H1 (cell line): ENCODE measurements at regions not wholly inside any gene's neighbourhood (a gene's known extent, or its start where the extent isn't known, plus 50 kb on each side); places are given as distances from the start of the nearest gene placed in this dataset.

ENCODE experiments used
- CTCF ChIA-PET: fragments of 300-600 bp; sonication (Branson Sonifier 250); formaldehyde crosslinking; loops from one replicate; lab custom pipeline; 2021; ENCODE audit not compliant: partially characterized antibody; lab: Charles Lee
- POLR2A ChIA-PET: fragments of 300-600 bp; sonication (Branson Sonifier 250); formaldehyde crosslinking; loops from one replicate; lab custom pipeline; 2021; ENCODE audit warnings: inconsistent platforms; ENCODE audit not compliant: partially characterized antibody; lab: Charles Lee
- DNase-seq, 2 experiments: peaks; one replicate each; pipeline versions ENCODE4 v3.0.0 to v3.0.0-alpha.2; 2010 to 2022; ENCODE audit warnings: low spot score in 2 of 2, low read depth in 1 of 2, mixed read lengths in 1 of 2
- FAIRE-seq: peaks from 2 replicates; lab custom pipeline; 2011; peaks lifted over from hg19 to GRCh38; lab: Jason Lieb, UNC
- H2AFZ ChIP-seq: 2 replicates; pipeline ENCODE4 v1.8.1; 2012; ENCODE audit warnings: low read length, inconsistent platforms
- H2AK5ac ChIP-seq: 2 replicates; pipeline ENCODE4 v1.6.1; 2013; ENCODE audit warnings: low read depth, low read length
- H2BK120ac ChIP-seq: replicated peaks from 2 replicates; pipeline ENCODE3; 2013; ENCODE audit warnings: low read depth, low read length, inconsistent platforms
- H2BK12ac ChIP-seq: 2 replicates; pipeline ENCODE4 v1.6.1; 2013; ENCODE audit warnings: low read depth, low read length
- H2BK15ac ChIP-seq: 2 replicates; pipeline ENCODE4 v1.6.1; 2013; ENCODE audit warnings: low read length
- H2BK20ac ChIP-seq: 2 replicates; pipeline ENCODE4 v1.6.1; 2013; ENCODE audit warnings: low read length
- H2BK5ac ChIP-seq: 2 replicates; pipeline ENCODE4 v1.6.1; 2013; ENCODE audit warnings: low read depth, low read length
- H3K14ac ChIP-seq: 2 replicates; pipeline ENCODE4 v1.6.1; 2013; ENCODE audit warnings: inconsistent platforms; ENCODE audit not compliant: insufficient read length
- H3K18ac ChIP-seq: 2 replicates; pipeline ENCODE4 v1.6.1; 2013; ENCODE audit warnings: low read length; ENCODE audit errors: extremely low read depth
- H3K23ac ChIP-seq: 2 replicates; pipeline ENCODE4 v1.6.1; 2013; ENCODE audit warnings: inconsistent platforms; ENCODE audit not compliant: insufficient read length
- H3K23me2 ChIP-seq: 2 replicates; pipeline ENCODE4 v1.6.1; 2013; ENCODE audit warnings: low read depth, low read length
- H3K27ac ChIP-seq: 2 replicates; pipeline ENCODE4 v1.6.1; 2011; ENCODE audit warnings: low read depth, low read length, inconsistent platforms
- H3K27me3 ChIP-seq, 4 experiments: replicated peaks in 1 of 4; 1 replicate in 1 of 4; 2 replicates in 3 of 4; pipeline versions ENCODE4 v1.6.1 to v1.8.1; 2011 to 2013; ENCODE audit warnings: low read length in 3 of 4, mild to moderate bottlenecking in 3 of 4, inconsistent platforms in 2 of 4, mixed read lengths in 2 of 4, moderate library complexity in 1 of 4; ENCODE audit not compliant: control insufficient read depth in 3 of 4, insufficient read depth in 3 of 4; ENCODE audit errors: extremely low read depth in 1 of 4
- H3K36me3 ChIP-seq, 4 experiments: 2 replicates each; pipeline versions ENCODE4 v1.6.1 to v1.8.1; 2011 to 2013; ENCODE audit warnings: mild to moderate bottlenecking in 4 of 4, low read length in 3 of 4, moderate library complexity in 2 of 4, control low read depth in 1 of 4, inconsistent platforms in 1 of 4; ENCODE audit not compliant: insufficient read depth in 4 of 4, control insufficient read depth in 2 of 4
- H3K4ac ChIP-seq: replicated peaks from 2 replicates; pipeline ENCODE3; 2013; ENCODE audit warnings: low read length, low read depth, mixed read lengths, inconsistent platforms; ENCODE audit not compliant: insufficient read length
- H3K4me1 ChIP-seq, 4 experiments: replicated peaks in 1 of 4; 1 replicate in 1 of 4; 2 replicates in 3 of 4; pipeline versions ENCODE4 v1.6.1 to v1.8.1; 2011 to 2013; ENCODE audit warnings: low read length in 3 of 4, inconsistent platforms in 2 of 4, mixed read lengths in 1 of 4; ENCODE audit not compliant: insufficient read depth in 4 of 4, control insufficient read depth in 3 of 4
- H3K4me2 ChIP-seq, 2 experiments: 2 replicates each; pipeline versions ENCODE4 v1.6.1 to v1.8.1; 2011 to 2013; ENCODE audit warnings: low read depth in 2 of 2, low read length in 2 of 2, control low read depth in 1 of 2, inconsistent platforms in 1 of 2, mild to moderate bottlenecking in 1 of 2; ENCODE audit not compliant: insufficient read depth in 1 of 2
- H3K4me3 ChIP-seq, 4 experiments: fragments of 200-600, 300-600 bp in 1 of 4; sonication (generic), shearing (Covaris generic), sonication (Bioruptor Twin) in 1 of 4; 2 replicates each; pipeline versions ENCODE4 v1.5.1 to v1.8.1; 2011 to 2016; ENCODE audit warnings: low read length in 4 of 4, low read depth in 3 of 4, control low read depth in 2 of 4, inconsistent platforms in 2 of 4, mild to moderate bottlenecking in 2 of 4, mixed read lengths in 1 of 4, moderate library complexity in 1 of 4; ENCODE audit not compliant: insufficient read depth in 2 of 4; ENCODE audit errors: extremely low read depth in 1 of 4
- H3K56ac ChIP-seq: replicated peaks from 2 replicates; pipeline ENCODE3; 2013; ENCODE audit warnings: low read depth, mild to moderate bottlenecking, mixed read lengths, low read length, inconsistent platforms; ENCODE audit not compliant: insufficient read length
- H3K79me1 ChIP-seq: 2 replicates; pipeline ENCODE4 v1.6.1; 2013; ENCODE audit warnings: low read depth, low read length, control low read depth
- H3K79me2 ChIP-seq, 2 experiments: 2 replicates each; pipeline versions ENCODE4 v1.6.1 to v1.8.1; 2012 to 2013; ENCODE audit warnings: low read length in 2 of 2, mild to moderate bottlenecking in 2 of 2, inconsistent platforms in 1 of 2; ENCODE audit not compliant: insufficient read depth in 2 of 2, control insufficient read depth in 1 of 2
- H3K9ac ChIP-seq, 4 experiments: replicated peaks in 1 of 4; 1 replicate in 1 of 4; 2 replicates in 3 of 4; pipeline versions ENCODE4 v1.6.1 to v1.8.1; 2011 to 2013; ENCODE audit warnings: low read depth in 3 of 4, low read length in 3 of 4, control low read depth in 2 of 4, mild to moderate bottlenecking in 2 of 4, moderate library complexity in 2 of 4, inconsistent platforms in 1 of 4; ENCODE audit errors: extremely low read depth in 1 of 4
- H3K9me3 ChIP-seq, 2 experiments: 2 replicates each; pipeline versions ENCODE4 v1.6.1 to v1.8.1; 2012 to 2013; ENCODE audit warnings: mild to moderate bottlenecking in 2 of 2, moderate library complexity in 2 of 2, control low read depth in 1 of 2, inconsistent platforms in 1 of 2, low read depth in 1 of 2, low read length in 1 of 2, mixed read lengths in 1 of 2; ENCODE audit not compliant: insufficient read depth in 2 of 2
- H4K20me1 ChIP-seq, 2 experiments: replicated peaks in 1 of 2; 2 replicates each; pipeline versions ENCODE3 to v1.8.1; 2011 to 2013; ENCODE audit warnings: inconsistent platforms in 2 of 2, low read length in 2 of 2, mild to moderate bottlenecking in 1 of 2; ENCODE audit not compliant: insufficient read depth in 2 of 2, control insufficient read depth in 1 of 2
- H4K5ac ChIP-seq: 2 replicates; pipeline ENCODE4 v1.6.1; 2013; ENCODE audit warnings: low read length, low read depth, mixed read lengths, inconsistent platforms; ENCODE audit not compliant: insufficient read length
- H4K8ac ChIP-seq: 2 replicates; pipeline ENCODE4 v1.8.0; 2013; ENCODE audit warnings: mild to moderate bottlenecking, moderate library complexity, low read length, inconsistent platforms; ENCODE audit not compliant: insufficient read depth; ENCODE audit errors: extremely low read depth
- H4K91ac ChIP-seq: replicated peaks from 2 replicates; pipeline ENCODE3; 2013; ENCODE audit warnings: low read length, mixed read lengths, inconsistent platforms; ENCODE audit not compliant: insufficient read length
- ATF2 ChIP-seq: IDR thresholded peaks from 2 replicates; pipeline ENCODE4 v1.6.1; 2012; ENCODE audit warnings: low read length, inconsistent platforms
- JUND ChIP-seq: IDR thresholded peaks from 2 replicates; pipeline ENCODE4 v1.6.1; 2011; ENCODE audit warnings: mild to moderate bottlenecking, improper control_type of control experiment, low read length
- NANOG ChIP-seq: IDR thresholded peaks from 2 replicates; pipeline ENCODE4 v1.6.1; 2011; ENCODE audit warnings: low read length, low read depth, mild to moderate bottlenecking, inconsistent platforms; ENCODE audit not compliant: insufficient read depth, poor library complexity, severe bottlenecking
- PHF8 ChIP-seq: fragments of 200-600 bp; sonication (generic); conservative IDR thresholded peaks from 2 replicates; pipeline ENCODE4 v1.7.1; 2012; ENCODE audit warnings: low read depth, mild to moderate bottlenecking, inconsistent platforms, low read length, moderate library complexity
- POLR2A ChIP-seq, 2 experiments: IDR thresholded peaks; 1 replicate in 1 of 2; 2 replicates in 1 of 2; pipeline ENCODE4 v1.6.1; 2011; ENCODE audit warnings: low read depth in 2 of 2, low read length in 2 of 2, mild to moderate bottlenecking in 2 of 2; ENCODE audit errors: control extremely low read depth in 1 of 2
- RNF2 ChIP-seq: fragments of 200-900, 300-1000 bp; sonication (generic); IDR thresholded peaks from 2 replicates; pipeline ENCODE4 v1.7.1; 2016; ENCODE audit warnings: borderline replicate concordance, low read depth, mild to moderate bottlenecking, antibody characterized with exemption, low read length; ENCODE audit not compliant: poor library complexity, severe bottlenecking; ENCODE audit errors: missing control alignments
- SIN3A ChIP-seq, 2 experiments: IDR thresholded peaks in 1 of 2; conservative IDR thresholded peaks in 1 of 2; 2 replicates each; pipeline ENCODE4 v1.6.1; 2011 to 2012; ENCODE audit warnings: low read length in 2 of 2, improper control_type of control experiment in 1 of 2, low read depth in 1 of 2, mild to moderate bottlenecking in 1 of 2
- SIX5 ChIP-seq: IDR thresholded peaks from 2 replicates; pipeline ENCODE4 v1.6.1; 2011; ENCODE audit warnings: mild to moderate bottlenecking, low read depth, low read length
- SP1 ChIP-seq: IDR thresholded peaks from 2 replicates; pipeline ENCODE4 v1.6.1; 2011; ENCODE audit warnings: low read depth, low read length
- SUZ12 ChIP-seq: fragments of 200-600 bp; sonication (generic); IDR thresholded peaks from 2 replicates; pipeline ENCODE4 v1.6.1; 2012; ENCODE audit warnings: mild to moderate bottlenecking, inconsistent platforms, low read length, moderate library complexity, mixed read lengths
- YY1 ChIP-seq: IDR thresholded peaks from 2 replicates; pipeline ENCODE4 v1.6.1; 2011; ENCODE audit warnings: low read depth, mild to moderate bottlenecking, low read length
- WGBS, 2 experiments: shearing (Covaris generic) in 1 of 2; methylation state at CpG; one replicate each; pipeline versions ENCODE4 v1.1.6 to v1.1.7; 2013 to 2015; ENCODE audit warnings: low lambda C conversion rate in 2 of 2, mixed read lengths in 2 of 2, inconsistent platforms in 1 of 2, low coverage in 1 of 2, missing lambda C conversion rate in 1 of 2; ENCODE audit not compliant: insufficient replicate concordance in 2 of 2, insufficient coverage in 1 of 2, insufficient read length in 1 of 2; ENCODE audit errors: extremely low coverage in 1 of 2, missing lambda C conversion rate in 1 of 2; 5-methylcytosine and 5-hydroxymethylcytosine counted together

GRCh38 chr2:67879586-67880290 lies 183.1 kb downstream of the C1D start:
- Histone ChIP-seq H2BK15ac (no peak overlapping the region), H3K4me3 (no peak overlapping the region), H2BK120ac (no peak overlapping the region), H3K4me2 (no peak overlapping the region), H3K23ac (no peak overlapping the region), H3K14ac (no peak overlapping the region), H4K91ac (no peak overlapping the region), H3K4ac (no peak overlapping the region), H3K79me1 (no peaks in the 10 kb centered on the region), H2BK12ac (no peak overlapping the region), H2AK5ac (no peak overlapping the region), H4K20me1 (no peaks in the 10 kb centered on the region), H3K36me3 (no peaks in the 10 kb centered on the region), H2BK5ac (no peak overlapping the region), H2BK20ac (no peak overlapping the region), H3K27ac (no peak overlapping the region), H3K4me1 (peaks cover 0 to 3% (median 0%) of the 10 kb centered on the region in 4 experiments; a peak in 1 of 7 replicates), H3K79me2 (no peaks in the 10 kb centered on the region), H4K5ac (no peak overlapping the region), H4K8ac (no peak overlapping the region), H3K23me2 (no peaks in the 10 kb centered on the region), H2AFZ (no peak overlapping the region; the same call in 1 of the 2 replicates), H3K9me3 (no peaks in the 10 kb centered on the region), H3K18ac (no peak overlapping the region; the same call in none of the 2 replicates), H3K56ac (no peak overlapping the region), H3K27me3 (peaks cover 0 to 3% (median 0%) of the 10 kb centered on the region in 4 experiments; a peak in 1 of 7 replicates), H3K9ac (no peak overlapping the region)
- 76% methylated on average over 4 of the region's 4 CpGs; no CpG with 5 or more reads in 1 of the 2 experiments for WGBS, 2 experiments
- no peak for DNase-seq
- no peak for FAIRE-seq
- ChIA-PET CTCF (interaction anchor here (1.0 to 1.6 kb wide), 3 partner anchors 8 to 33 kb away, joined by 3 to 5 read pairs (median 5); no protein-coding TSS in a partner anchor), POLR2A (no interaction called here)
- TF ChIP-seq PHF8, result no peak
- no peak for TF ChIP-seq SIN3A (conservative IDR thresholded peaks at IDR 0.05 in 1 of 2, IDR thresholded peaks at IDR 0.05 in 1 of 2; ENCODE audit: low read depth in 1 of 2, low read length in 2 of 2)
- TF ChIP-seq RNF2, result no peak
- TF ChIP-seq SP1, result no peak
- no peak for TF ChIP-seq POLR2A (IDR thresholded peaks at IDR 0.05; ENCODE audit: control extremely low read depth in 1 of 2, low read depth in 2 of 2, low read length in 2 of 2)
- TF ChIP-seq SUZ12, result no peak
- no peak for TF ChIP-seq NANOG
- no peak for TF ChIP-seq JUND
- no peak for TF ChIP-seq ATF2
- TF ChIP-seq SIX5, result no peak
- TF ChIP-seq YY1, result no peak
